K562 (cell line): ENCODE measurements at regions not wholly inside any gene's neighbourhood (a gene's known extent, or its start where the extent isn't known, plus 50 kb on each side); places are given as distances from the start of the nearest gene placed in this dataset.

ENCODE experiments used
- ATF4 ChIP-seq: fragments of 450-650 bp; formaldehyde crosslinking; IDR thresholded peaks from 2 replicates; pipeline ENCODE4 v1.4.0; 2022; ENCODE audit warnings: mild to moderate bottlenecking, moderate library complexity
- U2AF1 ChIP-seq: fragments of 200-400 bp; formaldehyde crosslinking; optimal IDR thresholded peaks from 2 replicates; pipeline ENCODE3; 2017; ENCODE audit warnings: mild to moderate bottlenecking, low read depth, low read length, moderate library complexity
- ZNF407 ChIP-seq: fragments of 450-650 bp; IDR thresholded peaks from 2 replicates; pipeline ENCODE4 v1.6.1; 2016; ENCODE audit warnings: low read depth
- ZNF77 ChIP-seq: fragments of 250-450 bp; sonication (Bioruptor Pico); IDR thresholded peaks from 2 replicates; pipeline ENCODE4 v1.5.0; 2020

GRCh38 chr2:156810094-156810493, 373.9 kb downstream of the GPD2 start (continued):
- TF ChIP-seq ZNF407 (no peak), U2AF1 (no peak), ATF4 (CRISPR knock-in tag) (no peak), ZNF77 (CRISPR knock-in tag) (no peak)
- TF ChIP-seq, all 486 proteins: peak for 0
